IPS DF 19.7 (cell line): ENCODE measurements at regions not wholly inside any gene's neighbourhood (a gene's known extent, or its start where the extent isn't known, plus 50 kb on each side); places are given as distances from the start of the nearest gene placed in this dataset.
"Not testable (repeated sequence)": the region's sequence is repeated elsewhere in the genome, so short reads cannot be mapped to it uniquely, and the experiment has no call there.

ENCODE experiments used
- DNase-seq: peaks from one replicate; pipeline ENCODE4 v3.0.0-alpha.2; 2013; ENCODE audit warnings: low read depth, low spot score

- DNase-seq: no peak
Measured at GRCh38 chr7:51455086-51455485, 138.5 kb upstream of the COBL start.

GRCh38 chr7:51452694-51453093 is 136.1 kb upstream of the COBL start:
- no peak for DNase-seq

- DNase-seq: no peak
Measured at GRCh38 chr7:51451751-51452476, 135.3 kb upstream of the COBL start.

GRCh38 chr7:51450541-51450940 is 133.9 kb upstream of the COBL start:
- DNase-seq: no peak

GRCh38 chr7:51446785-51447184 is 130.2 kb upstream of the COBL start:
- no peak for DNase-seq

- DNase-seq: no peak
Measured at GRCh38 chr7:51446356-51446755, 129.7 kb upstream of the COBL start.

GRCh38 chr7:51444936-51445335 is 128.3 kb upstream of the COBL start:
- no peak for DNase-seq

- no peak for DNase-seq
Measured at GRCh38 chr7:51430480-51431086, 114.0 kb upstream of the COBL start.

GRCh38 chr7:51428217-51428887 is 111.7 kb upstream of the COBL start:
- DNase-seq: no peak

GRCh38 chr7:51426163-51426562 is 109.6 kb upstream of the COBL start:
- no peak for DNase-seq

GRCh38 chr7:51409934-51410333 is 93.3 kb upstream of the COBL start:
- DNase-seq: not testable (repeated sequence)

GRCh38 chr7:51397608-51398007 is 81.0 kb upstream of the COBL start:
- not testable (repeated sequence) for DNase-seq

- DNase-seq: not testable (repeated sequence)
Measured at GRCh38 chr7:51393003-51393402, 76.4 kb upstream of the COBL start.

- DNase-seq: not testable (repeated sequence)
Measured at GRCh38 chr7:51389952-51390351, 73.3 kb upstream of the COBL start.

- DNase-seq: not testable (repeated sequence)
Measured at GRCh38 chr7:51389216-51389812, 72.7 kb upstream of the COBL start.

GRCh38 chr7:51388241-51388640 is 71.6 kb upstream of the COBL start:
- not testable (repeated sequence) for DNase-seq

GRCh38 chr7:51386806-51387568 is 70.4 kb upstream of the COBL start:
- not testable (repeated sequence) for DNase-seq

- DNase-seq: not testable (repeated sequence)
Measured at GRCh38 chr7:51386184-51386583, 69.6 kb upstream of the COBL start.

GRCh38 chr7:51382243-51382642 is 65.6 kb upstream of the COBL start:
- not testable (repeated sequence) for DNase-seq

- no peak for DNase-seq
Measured at GRCh38 chr7:51376420-51377092, 59.9 kb upstream of the COBL start.

- DNase-seq: no peak
Measured at GRCh38 chr7:51374936-51375335, 58.3 kb upstream of the COBL start.
